ENCODE measurements at regions not wholly inside any gene's neighbourhood (a gene's known extent, or its start where the extent isn't known, plus 50 kb on each side); places are given as distances from the start of the nearest gene placed in this dataset.
A peak's percentile ranks its signal among the peaks of the same experiment; 100 is the strongest.

DNA sequence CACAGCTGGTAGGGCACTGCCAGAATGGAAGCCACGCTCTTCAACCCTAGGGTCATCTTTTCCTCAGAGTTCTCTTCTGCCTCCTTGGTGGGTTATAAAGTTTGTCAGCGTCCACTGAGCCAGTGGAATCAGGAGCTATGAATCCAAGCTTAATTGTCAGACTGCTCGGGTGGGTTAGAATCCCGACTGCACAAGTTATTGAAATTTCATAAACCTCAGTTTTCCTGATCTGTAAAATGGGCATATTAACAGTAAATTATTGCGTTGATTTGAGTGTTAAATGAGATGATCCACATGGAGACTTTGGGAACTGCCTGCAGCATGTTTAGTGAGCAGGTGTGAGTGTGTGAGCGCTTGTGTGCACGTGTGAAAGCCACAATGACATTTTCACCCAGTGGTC is 400.5 kb upstream of the CDH11 start:
- Mint-ChIP-seq H3K27me3 (ENCODE audit: low read depth) (peaks cover 7% of the 10 kb centered on the region; the same call in 1 of the 2 replicates), H3K36me3 (peaks cover 6% of the 10 kb centered on the region), H3K27ac (no peak overlapping the region; the same call in 1 of the 2 replicates), H3K9me3 (peaks cover 7% of the 10 kb centered on the region), H3K4me3 (0 out of 2 replicates have a peak overlapping the region, but pooled peaks have one; percentile 13), H3K4me1 (peaks cover 50% of the 10 kb centered on the region)
- peak; percentile 79; the same call in 1 of the 2 replicates for TF ChIP-seq GTF2I (CRISPR knock-in tag; conservative IDR thresholded peaks at IDR 0.05)
- no peak for TF ChIP-seq ZBTB21 (CRISPR knock-in tag; IDR thresholded peaks at IDR 0.05; ENCODE audit: borderline replicate concordance)
- TF ChIP-seq, protein P1, sequence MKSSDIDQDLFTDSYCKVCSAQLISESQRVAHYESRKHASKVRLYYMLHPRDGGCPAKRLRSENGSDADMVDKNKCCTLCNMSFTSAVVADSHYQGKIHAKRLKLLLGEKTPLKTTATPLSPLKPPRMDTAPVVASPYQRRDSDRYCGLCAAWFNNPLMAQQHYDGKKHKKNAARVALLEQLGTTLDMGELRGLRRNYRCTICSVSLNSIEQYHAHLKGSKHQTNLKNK (CRISPR knock-in tag; IDR thresholded peaks at IDR 0.05): no peak
- DNase-seq (ENCODE audit: low spot score) (no peak), ATAC-seq (no peak)
- ChIA-PET CTCF (no interaction called here), POLR2A (no interaction called here)

DNA sequence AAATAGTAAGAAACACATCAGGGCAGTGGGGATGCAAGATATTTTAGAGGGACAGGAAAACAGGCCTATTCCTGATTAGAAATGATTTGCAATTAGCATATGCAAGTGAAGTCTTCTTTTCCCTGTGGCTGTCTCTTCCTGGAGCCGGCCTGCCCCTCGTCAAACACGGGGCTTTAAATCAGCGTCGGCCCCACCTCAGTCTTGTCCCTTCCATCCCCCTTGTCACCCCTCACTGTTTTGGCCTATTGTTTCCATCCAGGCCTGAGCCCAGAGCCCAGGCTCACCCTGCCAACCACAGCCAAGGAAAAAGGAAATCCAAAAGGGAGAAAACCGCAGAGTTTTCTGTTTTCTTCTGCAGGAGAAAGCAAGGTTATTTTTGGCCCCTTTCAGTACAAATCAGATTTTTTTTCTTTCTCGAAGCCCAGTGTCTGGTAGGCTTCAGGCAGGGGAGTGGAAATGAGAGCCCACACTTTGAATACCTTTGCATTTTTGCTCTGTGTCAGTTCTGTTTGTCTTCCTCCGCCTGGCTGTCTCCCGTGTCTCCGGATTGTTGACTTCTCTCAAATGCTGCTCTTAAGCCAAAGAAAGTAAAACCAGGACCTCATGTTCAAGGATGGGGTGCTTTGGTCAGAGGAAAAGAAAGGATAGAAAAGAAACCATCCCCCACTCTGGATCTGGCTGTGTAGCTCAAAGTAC is 399.9 kb upstream of the CDH11 start:
- Mint-ChIP-seq H3K27ac (peak overlapping the region; percentile 84), H3K9me3 (peaks cover 2% of the 10 kb centered on the region), H3K4me1 (peaks cover 50% of the 10 kb centered on the region), H3K27me3 (ENCODE audit: low read depth) (peaks cover 7% of the 10 kb centered on the region; the same call in 1 of the 2 replicates), H3K36me3 (peaks cover 2% of the 10 kb centered on the region), H3K4me3 (peak overlapping the region; percentile 8; the same call in 1 of the 2 replicates)
- CTCF ChIA-PET: no interaction called here
- TF ChIP-seq, protein P2, sequence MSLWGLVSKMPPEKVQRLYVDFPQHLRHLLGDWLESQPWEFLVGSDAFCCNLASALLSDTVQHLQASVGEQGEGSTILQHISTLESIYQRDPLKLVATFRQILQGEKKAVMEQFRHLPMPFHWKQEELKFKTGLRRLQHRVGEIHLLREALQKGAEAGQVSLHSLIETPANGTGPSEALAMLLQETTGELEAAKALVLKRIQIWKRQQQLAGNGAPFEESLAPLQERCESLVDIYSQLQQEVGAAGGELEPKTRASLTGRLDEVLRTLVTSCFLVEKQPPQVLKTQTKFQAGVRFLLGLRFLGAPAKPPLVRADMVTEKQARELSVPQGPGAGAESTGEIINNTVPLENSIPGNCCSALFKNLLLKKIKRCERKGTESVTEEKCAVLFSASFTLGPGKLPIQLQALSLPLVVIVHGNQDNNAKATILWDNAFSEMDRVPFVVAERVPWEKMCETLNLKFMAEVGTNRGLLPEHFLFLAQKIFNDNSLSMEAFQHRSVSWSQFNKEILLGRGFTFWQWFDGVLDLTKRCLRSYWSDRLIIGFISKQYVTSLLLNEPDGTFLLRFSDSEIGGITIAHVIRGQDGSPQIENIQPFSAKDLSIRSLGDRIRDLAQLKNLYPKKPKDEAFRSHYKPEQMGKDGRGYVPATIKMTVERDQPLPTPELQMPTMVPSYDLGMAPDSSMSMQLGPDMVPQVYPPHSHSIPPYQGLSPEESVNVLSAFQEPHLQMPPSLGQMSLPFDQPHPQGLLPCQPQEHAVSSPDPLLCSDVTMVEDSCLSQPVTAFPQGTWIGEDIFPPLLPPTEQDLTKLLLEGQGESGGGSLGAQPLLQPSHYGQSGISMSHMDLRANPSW (CRISPR knock-in tag; conservative IDR thresholded peaks at IDR 0.05; ENCODE audit: low read depth): no peak
- TF ChIP-seq, protein P3, sequence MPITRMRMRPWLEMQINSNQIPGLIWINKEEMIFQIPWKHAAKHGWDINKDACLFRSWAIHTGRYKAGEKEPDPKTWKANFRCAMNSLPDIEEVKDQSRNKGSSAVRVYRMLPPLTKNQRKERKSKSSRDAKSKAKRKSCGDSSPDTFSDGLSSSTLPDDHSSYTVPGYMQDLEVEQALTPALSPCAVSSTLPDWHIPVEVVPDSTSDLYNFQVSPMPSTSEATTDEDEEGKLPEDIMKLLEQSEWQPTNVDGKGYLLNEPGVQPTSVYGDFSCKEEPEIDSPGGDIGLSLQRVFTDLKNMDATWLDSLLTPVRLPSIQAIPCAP (CRISPR knock-in tag; IDR thresholded peaks at IDR 0.05): no peak
- TF ChIP-seq, protein P4, sequence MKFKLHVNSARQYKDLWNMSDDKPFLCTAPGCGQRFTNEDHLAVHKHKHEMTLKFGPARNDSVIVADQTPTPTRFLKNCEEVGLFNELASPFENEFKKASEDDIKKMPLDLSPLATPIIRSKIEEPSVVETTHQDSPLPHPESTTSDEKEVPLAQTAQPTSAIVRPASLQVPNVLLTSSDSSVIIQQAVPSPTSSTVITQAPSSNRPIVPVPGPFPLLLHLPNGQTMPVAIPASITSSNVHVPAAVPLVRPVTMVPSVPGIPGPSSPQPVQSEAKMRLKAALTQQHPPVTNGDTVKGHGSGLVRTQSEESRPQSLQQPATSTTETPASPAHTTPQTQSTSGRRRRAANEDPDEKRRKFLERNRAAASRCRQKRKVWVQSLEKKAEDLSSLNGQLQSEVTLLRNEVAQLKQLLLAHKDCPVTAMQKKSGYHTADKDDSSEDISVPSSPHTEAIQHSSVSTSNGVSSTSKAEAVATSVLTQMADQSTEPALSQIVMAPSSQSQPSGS (CRISPR knock-in tag; IDR thresholded peaks at IDR 0.05; ENCODE audit: borderline replicate concordance, low read depth): no peak
- TF ChIP-seq, protein P5, sequence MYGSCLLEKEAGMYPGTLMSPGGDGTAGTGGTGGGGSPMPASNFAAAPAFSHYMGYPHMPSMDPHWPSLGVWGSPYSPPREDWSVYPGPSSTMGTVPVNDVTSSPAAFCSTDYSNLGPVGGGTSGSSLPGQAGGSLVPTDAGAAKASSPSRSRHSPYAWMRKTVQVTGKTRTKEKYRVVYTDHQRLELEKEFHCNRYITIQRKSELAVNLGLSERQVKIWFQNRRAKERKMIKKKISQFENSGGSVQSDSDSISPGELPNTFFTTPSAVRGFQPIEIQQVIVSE (CRISPR knock-in tag; IDR thresholded peaks at IDR 0.05; ENCODE audit: borderline replicate concordance): no peak
- TF ChIP-seq KAT7 (CRISPR knock-in tag; IDR thresholded peaks at IDR 0.05; ENCODE audit: borderline replicate concordance) (no peak), ZNF121 (CRISPR knock-in tag; IDR thresholded peaks at IDR 0.05) (no peak)
- ATAC-seq: peak; percentile 70
- POLR2A ChIA-PET: no interaction called here
- peak; percentile 11 for DNase-seq (ENCODE audit: low spot score)

DNA sequence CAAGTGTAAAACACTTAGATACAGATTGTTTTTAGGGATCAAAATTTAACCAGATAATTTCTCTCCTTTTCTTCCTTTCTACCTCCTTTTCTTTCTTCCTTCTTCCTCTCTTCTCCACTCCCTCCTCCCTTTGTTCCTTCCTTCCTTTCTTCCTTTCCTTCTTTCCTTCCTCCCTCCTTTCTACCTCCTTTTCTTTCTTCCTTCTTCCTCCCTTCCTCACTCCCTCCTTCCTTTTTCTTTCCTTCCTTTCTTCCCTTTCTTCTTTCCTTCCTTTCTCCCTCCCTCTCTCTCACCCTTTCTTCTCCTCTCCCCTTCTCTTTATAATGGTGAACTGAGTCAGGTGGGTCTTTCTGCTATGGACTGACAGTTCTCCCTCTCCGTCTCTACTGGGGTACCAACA is 397.5 kb upstream of the CDH11 start:
- CTCF ChIA-PET: no interaction called here
- no peak for ATAC-seq
- Mint-ChIP-seq H3K4me3 (no peak overlapping the region), H3K27ac (no peak overlapping the region), H3K9me3 (peaks cover 5% of the 10 kb centered on the region; the same call in 1 of the 2 replicates), H3K4me1 (peaks cover 43% of the 10 kb centered on the region), H3K36me3 (no peaks in the 10 kb centered on the region), H3K27me3 (ENCODE audit: low read depth) (peaks cover 9% of the 10 kb centered on the region; the same call in 1 of the 2 replicates)
- TF ChIP-seq ETV6 (CRISPR knock-in tag; IDR thresholded peaks at IDR 0.05) (no peak), TEAD1 (CRISPR knock-in tag; IDR thresholded peaks at IDR 0.05) (no peak), ESRRA (CRISPR knock-in tag; IDR thresholded peaks at IDR 0.05; ENCODE audit: borderline replicate concordance) (no peak), KAT7 (CRISPR knock-in tag; IDR thresholded peaks at IDR 0.05; ENCODE audit: borderline replicate concordance) (no peak)
- TF ChIP-seq, protein P6, sequence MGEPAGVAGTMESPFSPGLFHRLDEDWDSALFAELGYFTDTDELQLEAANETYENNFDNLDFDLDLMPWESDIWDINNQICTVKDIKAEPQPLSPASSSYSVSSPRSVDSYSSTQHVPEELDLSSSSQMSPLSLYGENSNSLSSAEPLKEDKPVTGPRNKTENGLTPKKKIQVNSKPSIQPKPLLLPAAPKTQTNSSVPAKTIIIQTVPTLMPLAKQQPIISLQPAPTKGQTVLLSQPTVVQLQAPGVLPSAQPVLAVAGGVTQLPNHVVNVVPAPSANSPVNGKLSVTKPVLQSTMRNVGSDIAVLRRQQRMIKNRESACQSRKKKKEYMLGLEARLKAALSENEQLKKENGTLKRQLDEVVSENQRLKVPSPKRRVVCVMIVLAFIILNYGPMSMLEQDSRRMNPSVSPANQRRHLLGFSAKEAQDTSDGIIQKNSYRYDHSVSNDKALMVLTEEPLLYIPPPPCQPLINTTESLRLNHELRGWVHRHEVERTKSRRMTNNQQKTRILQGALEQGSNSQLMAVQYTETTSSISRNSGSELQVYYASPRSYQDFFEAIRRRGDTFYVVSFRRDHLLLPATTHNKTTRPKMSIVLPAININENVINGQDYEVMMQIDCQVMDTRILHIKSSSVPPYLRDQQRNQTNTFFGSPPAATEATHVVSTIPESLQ (CRISPR knock-in tag; IDR thresholded peaks at IDR 0.05): no peak
- TF ChIP-seq, protein P7, sequence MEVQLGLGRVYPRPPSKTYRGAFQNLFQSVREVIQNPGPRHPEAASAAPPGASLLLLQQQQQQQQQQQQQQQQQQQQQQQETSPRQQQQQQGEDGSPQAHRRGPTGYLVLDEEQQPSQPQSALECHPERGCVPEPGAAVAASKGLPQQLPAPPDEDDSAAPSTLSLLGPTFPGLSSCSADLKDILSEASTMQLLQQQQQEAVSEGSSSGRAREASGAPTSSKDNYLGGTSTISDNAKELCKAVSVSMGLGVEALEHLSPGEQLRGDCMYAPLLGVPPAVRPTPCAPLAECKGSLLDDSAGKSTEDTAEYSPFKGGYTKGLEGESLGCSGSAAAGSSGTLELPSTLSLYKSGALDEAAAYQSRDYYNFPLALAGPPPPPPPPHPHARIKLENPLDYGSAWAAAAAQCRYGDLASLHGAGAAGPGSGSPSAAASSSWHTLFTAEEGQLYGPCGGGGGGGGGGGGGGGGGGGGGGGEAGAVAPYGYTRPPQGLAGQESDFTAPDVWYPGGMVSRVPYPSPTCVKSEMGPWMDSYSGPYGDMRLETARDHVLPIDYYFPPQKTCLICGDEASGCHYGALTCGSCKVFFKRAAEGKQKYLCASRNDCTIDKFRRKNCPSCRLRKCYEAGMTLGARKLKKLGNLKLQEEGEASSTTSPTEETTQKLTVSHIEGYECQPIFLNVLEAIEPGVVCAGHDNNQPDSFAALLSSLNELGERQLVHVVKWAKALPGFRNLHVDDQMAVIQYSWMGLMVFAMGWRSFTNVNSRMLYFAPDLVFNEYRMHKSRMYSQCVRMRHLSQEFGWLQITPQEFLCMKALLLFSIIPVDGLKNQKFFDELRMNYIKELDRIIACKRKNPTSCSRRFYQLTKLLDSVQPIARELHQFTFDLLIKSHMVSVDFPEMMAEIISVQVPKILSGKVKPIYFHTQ (CRISPR knock-in tag; IDR thresholded peaks at IDR 0.05): no peak
- TF ChIP-seq, protein P1 (CRISPR knock-in tag; IDR thresholded peaks at IDR 0.05): no peak
- POLR2A ChIA-PET: no interaction called here
- DNase-seq (ENCODE audit: low spot score): no peak

All from WTC11 (cell line).